Activated gamma-delta T cell treated with Interleukin-2 at 50 U/mL for 16 hours (primary cell): ENCODE measurements at regions not wholly inside any gene's neighbourhood (a gene's known extent, or its start where the extent isn't known, plus 50 kb on each side); places are given as distances from the start of the nearest gene placed in this dataset.

Experiments used
- DNase-seq: peaks from one replicate; pipeline ENCODE4 v3.0.0-alpha.2; 2020

DNA sequence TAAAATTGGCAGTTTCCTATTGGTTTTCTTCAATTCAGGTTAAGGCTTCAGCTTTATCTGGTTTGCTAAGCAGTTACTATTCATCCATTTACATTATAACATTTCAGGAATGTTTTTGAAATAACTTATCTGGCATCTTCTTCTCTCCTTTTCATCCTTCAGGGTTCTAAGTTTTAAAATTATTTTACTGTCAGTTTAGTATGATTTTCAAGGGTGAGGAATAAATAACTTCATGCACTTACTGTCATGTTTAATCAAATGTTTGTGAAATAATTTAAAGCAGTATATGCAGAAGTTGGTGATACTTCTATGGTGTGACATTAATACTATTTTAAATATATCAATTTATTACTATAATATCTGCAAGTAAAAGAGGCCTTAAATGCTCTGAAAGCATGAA is 338.1 kb upstream of the MMS22L start:
- no peak for DNase-seq

GRCh38 chr6:97626671-97627441 is 343.8 kb upstream of the MMS22L start:
- DNase-seq: no peak

DNA sequence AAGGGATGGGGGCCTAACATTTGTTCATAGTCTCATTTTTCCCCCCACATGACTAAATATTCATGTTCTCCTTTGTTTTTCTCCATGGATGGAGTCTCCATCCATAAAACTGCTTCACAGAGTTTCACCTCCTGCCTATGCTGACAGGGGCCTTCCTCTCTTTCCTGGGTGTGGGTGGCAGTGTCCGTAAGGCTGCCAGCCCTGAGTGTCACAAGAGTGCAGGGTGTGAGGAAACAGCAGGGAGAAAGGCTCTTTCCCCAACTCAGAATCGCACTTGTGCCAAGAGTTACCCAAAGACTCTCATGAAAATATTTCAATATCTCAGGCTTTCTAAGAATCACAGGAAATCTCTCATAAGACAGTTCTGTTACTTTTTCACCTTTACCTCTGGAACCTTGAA is 346.2 kb upstream of the MMS22L start:
- DNase-seq: no peak

GRCh38 chr6:97630604-97631003 is 347.6 kb upstream of the MMS22L start:
- no peak for DNase-seq

GRCh38 chr6:97632341-97632740 is 349.3 kb upstream of the MMS22L start:
- DNase-seq: no peak

- DNase-seq: no peak
Observed at GRCh38 chr6:97639702-97640101, 356.7 kb upstream of the MMS22L start.

DNA sequence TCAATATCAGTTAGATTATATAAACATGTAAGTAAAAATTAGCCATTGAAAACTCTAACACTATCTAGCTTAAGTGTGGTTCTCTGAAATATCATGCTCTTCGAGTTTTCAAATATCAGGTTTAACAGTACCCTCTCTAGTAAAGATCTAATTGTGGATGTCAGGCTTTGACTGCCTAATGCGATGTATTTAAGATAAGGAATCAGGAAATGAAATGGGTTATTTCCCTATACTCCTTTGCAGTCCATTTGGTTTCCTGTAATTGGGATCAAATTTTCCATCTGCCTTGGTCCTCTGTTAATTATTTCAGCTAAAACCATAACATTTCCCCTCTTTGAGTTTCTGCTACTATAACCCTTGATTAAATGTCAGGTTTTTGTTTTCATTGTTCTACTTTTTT is 361.3 kb upstream of the MMS22L start:
- DNase-seq: no peak

GRCh38 chr6:97645757-97646156 is 362.7 kb upstream of the MMS22L start:
- DNase-seq: no peak

GRCh38 chr6:97653076-97653475 is 370.1 kb upstream of the MMS22L start:
- DNase-seq: no peak

GRCh38 chr6:97653517-97653916 is 370.5 kb upstream of the MMS22L start:
- DNase-seq: no peak

DNA sequence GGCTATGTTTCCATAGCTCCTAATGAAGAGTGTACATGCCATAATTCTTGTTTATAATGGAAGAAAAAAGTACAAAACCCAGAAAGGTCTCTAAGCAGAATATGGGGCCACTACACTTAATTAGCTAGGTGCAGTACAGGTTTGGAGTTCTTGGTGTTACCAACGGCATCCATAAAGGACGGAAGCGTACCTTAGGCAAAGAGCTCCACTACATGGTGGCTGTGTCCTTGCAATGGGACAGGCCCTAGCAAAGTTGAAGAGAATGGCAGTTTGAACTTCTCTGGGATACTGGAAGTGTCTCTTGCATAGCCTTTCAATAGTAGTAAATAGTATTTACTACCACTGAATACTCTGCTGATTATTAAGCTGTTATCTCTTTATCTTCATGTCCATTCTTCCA is 371.7 kb upstream of the MMS22L start:
- no peak for DNase-seq

- DNase-seq: no peak
Observed at GRCh38 chr6:97656236-97656635, 373.2 kb upstream of the MMS22L start.

- DNase-seq: no peak
Observed at GRCh38 chr6:97656706-97657350, 373.8 kb upstream of the MMS22L start.

GRCh38 chr6:97658090-97658489 is 375.1 kb upstream of the MMS22L start:
- no peak for DNase-seq

GRCh38 chr6:97663252-97663651 is 380.2 kb upstream of the MMS22L start:
- DNase-seq: no peak

- no peak for DNase-seq
Observed at GRCh38 chr6:97665446-97665845, 382.4 kb upstream of the MMS22L start.

DNA sequence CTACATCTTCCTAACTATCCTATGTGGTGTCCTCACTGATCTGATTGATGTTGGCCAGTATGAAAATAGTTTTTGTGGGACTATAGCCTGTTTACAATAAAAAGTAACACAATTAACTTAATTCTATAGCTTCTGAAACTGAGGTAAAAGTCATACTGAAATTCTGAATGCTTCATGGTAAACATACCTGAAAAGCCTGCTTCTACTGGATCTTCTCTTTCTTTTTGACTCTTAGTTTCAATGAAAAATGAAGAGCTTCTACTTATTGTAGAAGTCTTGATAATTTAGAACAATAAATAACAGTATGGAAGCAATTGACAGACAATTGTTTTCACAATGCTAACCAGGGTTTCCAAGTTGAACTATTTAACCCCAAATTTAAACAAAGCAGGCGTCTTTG is 383.9 kb upstream of the MMS22L start:
- DNase-seq: no peak

GRCh38 chr6:97668716-97669115 is 385.7 kb upstream of the MMS22L start:
- no peak for DNase-seq

GRCh38 chr6:97669191-97670031 is 386.4 kb upstream of the MMS22L start:
- no peak for DNase-seq

GRCh38 chr6:97674802-97675201 is 391.8 kb upstream of the MMS22L start:
- no peak for DNase-seq

- no peak for DNase-seq
Observed at GRCh38 chr6:97677626-97678025, 394.6 kb upstream of the MMS22L start.

DNA sequence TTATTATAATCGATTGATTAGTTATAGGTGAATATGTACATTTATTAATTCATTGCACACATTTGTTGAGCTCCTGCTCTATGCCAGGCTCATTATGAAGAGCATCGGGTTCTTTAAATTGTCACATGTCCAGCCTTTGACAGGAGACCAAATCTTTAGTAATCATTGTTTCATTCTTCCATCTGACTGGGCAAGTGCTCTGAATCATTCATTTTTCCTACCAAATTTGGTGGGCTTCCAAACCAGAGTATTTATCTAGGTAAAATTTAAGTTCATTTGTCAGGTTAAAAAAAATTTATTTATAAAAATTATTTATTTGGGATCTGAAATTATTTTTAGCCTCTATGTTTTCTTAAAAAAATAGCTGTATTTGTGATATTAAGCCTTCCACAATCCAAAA is 404.9 kb upstream of the MMS22L start:
- DNase-seq: no peak

- no peak for DNase-seq
Observed at GRCh38 chr6:97689078-97689754, 406.2 kb upstream of the MMS22L start.
